ENCODE measurements at regions not wholly inside any gene's neighbourhood (a gene's known extent, or its start where the extent isn't known, plus 50 kb on each side); places are given as distances from the start of the nearest gene placed in this dataset.

DNA sequence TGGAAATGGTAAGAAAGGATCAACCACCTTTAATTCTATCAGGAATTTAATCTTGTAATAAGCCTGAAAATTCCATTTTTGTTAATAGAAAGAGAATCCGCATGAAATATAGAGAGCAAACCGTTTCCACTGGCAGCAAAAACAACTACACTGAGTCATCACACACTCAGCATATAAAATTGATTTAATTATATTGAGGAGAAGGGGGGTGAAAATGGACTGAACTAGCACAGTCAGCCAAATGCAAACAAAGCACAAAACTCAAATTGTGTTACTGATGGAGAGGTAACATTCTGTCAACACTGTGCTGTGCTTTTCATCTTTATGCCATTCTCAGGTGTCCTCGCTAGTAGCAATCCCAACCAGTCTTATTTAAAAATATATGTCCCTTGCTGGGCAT is 1583.9 kb downstream of the MRPL39 start:
- TF ChIP-seq RAD21 (IDR thresholded peaks at IDR 0.05 in 1 of 2, conservative IDR thresholded peaks at IDR 0.05 in 1 of 2; ENCODE audit: low read depth in 2 of 2, low read length in 2 of 2): no peak
- TF ChIP-seq CEBPB (IDR thresholded peaks at IDR 0.05; ENCODE audit: low read depth, low read length): no peak
- no peak for TF ChIP-seq EZH2 (IDR thresholded peaks at IDR 0.05; ENCODE audit: low read depth, low read length, severe bottlenecking)
